H1 (cell line): ENCODE measurements at regions not wholly inside any gene's neighbourhood (a gene's known extent, or its start where the extent isn't known, plus 50 kb on each side); places are given as distances from the start of the nearest gene placed in this dataset.

Experiments
- CTCF ChIA-PET: fragments of 300-600 bp; sonication (Branson Sonifier 250); formaldehyde crosslinking; loops from one replicate; lab custom pipeline; 2021; ENCODE audit not compliant: partially characterized antibody; lab: Charles Lee
- POLR2A ChIA-PET: fragments of 300-600 bp; sonication (Branson Sonifier 250); formaldehyde crosslinking; loops from one replicate; lab custom pipeline; 2021; ENCODE audit warnings: inconsistent platforms; ENCODE audit not compliant: partially characterized antibody; lab: Charles Lee
- DNase-seq, 2 experiments: peaks; one replicate each; pipeline versions ENCODE4 v3.0.0 to v3.0.0-alpha.2; 2010 to 2022; ENCODE audit warnings: low spot score in 2 of 2, low read depth in 1 of 2, mixed read lengths in 1 of 2
- FAIRE-seq: peaks from 2 replicates; lab custom pipeline; 2011; peaks lifted over from hg19 to GRCh38; lab: Jason Lieb, UNC
- H2AFZ ChIP-seq: 2 replicates; pipeline ENCODE4 v1.8.1; 2012; ENCODE audit warnings: low read length, inconsistent platforms
- H2AK5ac ChIP-seq: 2 replicates; pipeline ENCODE4 v1.6.1; 2013; ENCODE audit warnings: low read depth, low read length
- H2BK120ac ChIP-seq: replicated peaks from 2 replicates; pipeline ENCODE3; 2013; ENCODE audit warnings: low read depth, low read length, inconsistent platforms
- H2BK12ac ChIP-seq: 2 replicates; pipeline ENCODE4 v1.6.1; 2013; ENCODE audit warnings: low read depth, low read length
- H2BK15ac ChIP-seq: 2 replicates; pipeline ENCODE4 v1.6.1; 2013; ENCODE audit warnings: low read length
- H2BK20ac ChIP-seq: 2 replicates; pipeline ENCODE4 v1.6.1; 2013; ENCODE audit warnings: low read length
- H2BK5ac ChIP-seq: 2 replicates; pipeline ENCODE4 v1.6.1; 2013; ENCODE audit warnings: low read depth, low read length
- H3K14ac ChIP-seq: 2 replicates; pipeline ENCODE4 v1.6.1; 2013; ENCODE audit warnings: inconsistent platforms; ENCODE audit not compliant: insufficient read length
- H3K18ac ChIP-seq: 2 replicates; pipeline ENCODE4 v1.6.1; 2013; ENCODE audit warnings: low read length; ENCODE audit errors: extremely low read depth
- H3K23ac ChIP-seq: 2 replicates; pipeline ENCODE4 v1.6.1; 2013; ENCODE audit warnings: inconsistent platforms; ENCODE audit not compliant: insufficient read length
- H3K23me2 ChIP-seq: 2 replicates; pipeline ENCODE4 v1.6.1; 2013; ENCODE audit warnings: low read depth, low read length
- H3K27ac ChIP-seq: 2 replicates; pipeline ENCODE4 v1.6.1; 2011; ENCODE audit warnings: low read depth, low read length, inconsistent platforms
- H3K27me3 ChIP-seq, 4 experiments: replicated peaks in 1 of 4; 1 replicate in 1 of 4; 2 replicates in 3 of 4; pipeline versions ENCODE4 v1.6.1 to v1.8.1; 2011 to 2013; ENCODE audit warnings: low read length in 3 of 4, mild to moderate bottlenecking in 3 of 4, inconsistent platforms in 2 of 4, mixed read lengths in 2 of 4, moderate library complexity in 1 of 4; ENCODE audit not compliant: control insufficient read depth in 3 of 4, insufficient read depth in 3 of 4; ENCODE audit errors: extremely low read depth in 1 of 4
- H3K36me3 ChIP-seq, 4 experiments: 2 replicates each; pipeline versions ENCODE4 v1.6.1 to v1.8.1; 2011 to 2013; ENCODE audit warnings: mild to moderate bottlenecking in 4 of 4, low read length in 3 of 4, moderate library complexity in 2 of 4, control low read depth in 1 of 4, inconsistent platforms in 1 of 4; ENCODE audit not compliant: insufficient read depth in 4 of 4, control insufficient read depth in 2 of 4
- H3K4ac ChIP-seq: replicated peaks from 2 replicates; pipeline ENCODE3; 2013; ENCODE audit warnings: low read length, low read depth, mixed read lengths, inconsistent platforms; ENCODE audit not compliant: insufficient read length
- H3K4me1 ChIP-seq, 4 experiments: replicated peaks in 1 of 4; 1 replicate in 1 of 4; 2 replicates in 3 of 4; pipeline versions ENCODE4 v1.6.1 to v1.8.1; 2011 to 2013; ENCODE audit warnings: low read length in 3 of 4, inconsistent platforms in 2 of 4, mixed read lengths in 1 of 4; ENCODE audit not compliant: insufficient read depth in 4 of 4, control insufficient read depth in 3 of 4
- H3K4me2 ChIP-seq, 2 experiments: 2 replicates each; pipeline versions ENCODE4 v1.6.1 to v1.8.1; 2011 to 2013; ENCODE audit warnings: low read depth in 2 of 2, low read length in 2 of 2, control low read depth in 1 of 2, inconsistent platforms in 1 of 2, mild to moderate bottlenecking in 1 of 2; ENCODE audit not compliant: insufficient read depth in 1 of 2
- H3K4me3 ChIP-seq, 4 experiments: fragments of 200-600, 300-600 bp in 1 of 4; sonication (generic), shearing (Covaris generic), sonication (Bioruptor Twin) in 1 of 4; 2 replicates each; pipeline versions ENCODE4 v1.5.1 to v1.8.1; 2011 to 2016; ENCODE audit warnings: low read length in 4 of 4, low read depth in 3 of 4, control low read depth in 2 of 4, inconsistent platforms in 2 of 4, mild to moderate bottlenecking in 2 of 4, mixed read lengths in 1 of 4, moderate library complexity in 1 of 4; ENCODE audit not compliant: insufficient read depth in 2 of 4; ENCODE audit errors: extremely low read depth in 1 of 4
- H3K56ac ChIP-seq: replicated peaks from 2 replicates; pipeline ENCODE3; 2013; ENCODE audit warnings: low read depth, mild to moderate bottlenecking, mixed read lengths, low read length, inconsistent platforms; ENCODE audit not compliant: insufficient read length
- H3K79me1 ChIP-seq: 2 replicates; pipeline ENCODE4 v1.6.1; 2013; ENCODE audit warnings: low read depth, low read length, control low read depth
- H3K79me2 ChIP-seq, 2 experiments: 2 replicates each; pipeline versions ENCODE4 v1.6.1 to v1.8.1; 2012 to 2013; ENCODE audit warnings: low read length in 2 of 2, mild to moderate bottlenecking in 2 of 2, inconsistent platforms in 1 of 2; ENCODE audit not compliant: insufficient read depth in 2 of 2, control insufficient read depth in 1 of 2
- H3K9ac ChIP-seq, 4 experiments: replicated peaks in 1 of 4; 1 replicate in 1 of 4; 2 replicates in 3 of 4; pipeline versions ENCODE4 v1.6.1 to v1.8.1; 2011 to 2013; ENCODE audit warnings: low read depth in 3 of 4, low read length in 3 of 4, control low read depth in 2 of 4, mild to moderate bottlenecking in 2 of 4, moderate library complexity in 2 of 4, inconsistent platforms in 1 of 4; ENCODE audit errors: extremely low read depth in 1 of 4
- H3K9me3 ChIP-seq, 2 experiments: 2 replicates each; pipeline versions ENCODE4 v1.6.1 to v1.8.1; 2012 to 2013; ENCODE audit warnings: mild to moderate bottlenecking in 2 of 2, moderate library complexity in 2 of 2, control low read depth in 1 of 2, inconsistent platforms in 1 of 2, low read depth in 1 of 2, low read length in 1 of 2, mixed read lengths in 1 of 2; ENCODE audit not compliant: insufficient read depth in 2 of 2
- H4K20me1 ChIP-seq, 2 experiments: replicated peaks in 1 of 2; 2 replicates each; pipeline versions ENCODE3 to v1.8.1; 2011 to 2013; ENCODE audit warnings: inconsistent platforms in 2 of 2, low read length in 2 of 2, mild to moderate bottlenecking in 1 of 2; ENCODE audit not compliant: insufficient read depth in 2 of 2, control insufficient read depth in 1 of 2
- H4K5ac ChIP-seq: 2 replicates; pipeline ENCODE4 v1.6.1; 2013; ENCODE audit warnings: low read length, low read depth, mixed read lengths, inconsistent platforms; ENCODE audit not compliant: insufficient read length
- H4K8ac ChIP-seq: 2 replicates; pipeline ENCODE4 v1.8.0; 2013; ENCODE audit warnings: mild to moderate bottlenecking, moderate library complexity, low read length, inconsistent platforms; ENCODE audit not compliant: insufficient read depth; ENCODE audit errors: extremely low read depth
- H4K91ac ChIP-seq: replicated peaks from 2 replicates; pipeline ENCODE3; 2013; ENCODE audit warnings: low read length, mixed read lengths, inconsistent platforms; ENCODE audit not compliant: insufficient read length
- POLR2AphosphoS5 ChIP-seq: IDR thresholded peaks from 2 replicates; pipeline ENCODE4 v1.6.1; 2011; ENCODE audit warnings: low read depth, low read length
- WGBS, 2 experiments: shearing (Covaris generic) in 1 of 2; methylation state at CpG; one replicate each; pipeline versions ENCODE4 v1.1.6 to v1.1.7; 2013 to 2015; ENCODE audit warnings: low lambda C conversion rate in 2 of 2, mixed read lengths in 2 of 2, inconsistent platforms in 1 of 2, low coverage in 1 of 2, missing lambda C conversion rate in 1 of 2; ENCODE audit not compliant: insufficient replicate concordance in 2 of 2, insufficient coverage in 1 of 2, insufficient read length in 1 of 2; ENCODE audit errors: extremely low coverage in 1 of 2, missing lambda C conversion rate in 1 of 2; 5-methylcytosine and 5-hydroxymethylcytosine counted together

GRCh38 chr6:44045672-44046015 lies 81.6 kb downstream of the MRPL14 start:
- H3K9me3 ChIP-seq = no peaks in the 10 kb centered on the region
- no peak overlapping the region for H3K18ac ChIP-seq
- DNase-seq (no peak), FAIRE-seq (no peak)
- H3K4me1 ChIP-seq = peaks cover 9 to 22% (median 14%) of the 10 kb centered on the region in 4 experiments
- H3K56ac ChIP-seq = no peak overlapping the region
- no peak for TF ChIP-seq POLR2AphosphoS5
- ChIA-PET CTCF (interaction anchor here (10.0 kb wide), 1 partner anchor 19 kb away, joined by 112 read pairs; no protein-coding TSS in a partner anchor), POLR2A (no interaction called here)
- H2BK5ac ChIP-seq = no peak overlapping the region
- peak overlapping the region; percentile 10 for H4K91ac ChIP-seq
- no peak overlapping the region for H3K9ac ChIP-seq
- no peak overlapping the region for H4K5ac ChIP-seq
- WGBS, 2 experiments = 89% methylated on average over 1 of the region's 1 CpG; no CpG with 5 or more reads in 1 of the 2 experiments
- H3K4ac ChIP-seq = no peak overlapping the region
- H3K27ac ChIP-seq = no peak overlapping the region
- H3K27me3 ChIP-seq = no peaks in the 10 kb centered on the region
- no peak overlapping the region for H2AFZ ChIP-seq
- no peak overlapping the region for H2BK12ac ChIP-seq
- peaks cover 13% of the 10 kb centered on the region for H3K23me2 ChIP-seq
- H3K4me3 ChIP-seq = no peak overlapping the region
- no peaks in the 10 kb centered on the region for H3K79me2 ChIP-seq
- peak overlapping the region; percentile 71; the same call in 1 of the 2 replicates for H2AK5ac ChIP-seq
- no peak overlapping the region for H2BK120ac ChIP-seq
- H2BK15ac ChIP-seq = no peak overlapping the region
- no peak overlapping the region for H3K14ac ChIP-seq
- no peaks in the 10 kb centered on the region for H3K36me3 ChIP-seq
- no peak overlapping the region for H3K4me2 ChIP-seq
- H3K23ac ChIP-seq = no peak overlapping the region
- H2BK20ac ChIP-seq = peak overlapping the region; percentile 34; the same call in 1 of the 2 replicates
- peaks cover 3% of the 10 kb centered on the region; the same call in 1 of the 2 replicates for H3K79me1 ChIP-seq
- peaks cover 0 to 3% of the 10 kb centered on the region in 2 experiments for H4K20me1 ChIP-seq
- 0 out of 2 replicates have a peak overlapping the region, but pooled peaks have one; percentile 1 for H4K8ac ChIP-seq
